HCT116 (cell line): ENCODE measurements at regions not wholly inside any gene's neighbourhood (a gene's known extent, or its start where the extent isn't known, plus 50 kb on each side); places are given as distances from the start of the nearest gene placed in this dataset.

Source experiments
- CBX3 ChIP-seq: IDR thresholded peaks from 2 replicates; pipeline ENCODE4 v1.6.1; 2012; ENCODE audit warnings: low read depth
- POLR2A ChIP-seq: IDR thresholded peaks from 2 replicates; pipeline ENCODE4 v1.7.0; 2011; ENCODE audit warnings: borderline replicate concordance; ENCODE audit not compliant: insufficient read depth, insufficient read length; ENCODE audit errors: extremely low read depth

DNA sequence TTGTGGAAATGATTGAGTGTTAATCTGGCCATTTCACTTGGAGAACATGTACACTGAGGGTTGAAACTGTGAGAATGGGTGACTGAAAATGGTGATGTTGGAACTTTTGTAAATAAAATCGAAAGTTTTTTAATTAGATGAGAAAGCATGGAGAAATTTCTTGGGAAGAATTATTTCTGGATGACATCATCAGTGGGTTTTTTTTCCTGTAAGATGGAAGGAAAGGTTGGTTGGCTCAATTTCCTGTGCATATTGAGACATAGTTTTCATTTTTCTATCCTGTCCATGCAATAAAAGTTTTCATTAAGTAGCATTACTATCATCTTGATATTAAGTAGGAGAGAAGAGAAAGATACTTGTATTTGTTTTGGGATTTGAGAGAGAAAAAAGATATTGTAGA, 120.6 kb upstream of the HTR2A start:
- TF ChIP-seq CBX3 (no peak), POLR2A (no peak)
